CD4-positive, CD25-positive, alpha-beta regulatory T cell (primary cell): ENCODE measurements at regions not wholly inside any gene's neighbourhood (a gene's known extent, or its start where the extent isn't known, plus 50 kb on each side); places are given as distances from the start of the nearest gene placed in this dataset.

Experiments used
- ATAC-seq, 2 donors: fragments of 150-1000 bp; cut with Tn5 transposase; one replicate each; pipeline ENCODE4 v1.10.0; 2021; ENCODE audit warnings: low read depth in 2 of 2, moderate number of reproducible peaks in 2 of 2, moderate library complexity in 1 of 2
- DNase-seq, 3 donors: peaks; one replicate each; pipeline versions ENCODE4 v3.0.0 to v3.0.0-alpha.2; 2012 to 2022; ENCODE audit warnings: mixed read lengths in 1 of 3
- H3K27ac ChIP-seq: one replicate; pipeline ENCODE4 v1.7.0; 2013; ENCODE audit warnings: mild to moderate bottlenecking, low read length; ENCODE audit not compliant: insufficient read depth, poor library complexity, severe bottlenecking
- H3K27me3 ChIP-seq: one replicate; pipeline ENCODE4 v1.7.0; 2013; ENCODE audit warnings: low read length; ENCODE audit not compliant: control insufficient read depth, insufficient read depth
- H3K36me3 ChIP-seq: one replicate; pipeline ENCODE4 v1.7.0; 2013; ENCODE audit warnings: mild to moderate bottlenecking, low read length, moderate library complexity; ENCODE audit not compliant: control insufficient read depth, insufficient read depth
- H3K4me1 ChIP-seq: 2 replicates; pipeline ENCODE4 v1.7.0; 2013; ENCODE audit warnings: mild to moderate bottlenecking, low read length; ENCODE audit not compliant: insufficient read depth, control insufficient read depth, poor library complexity, severe bottlenecking
- H3K4me3 ChIP-seq: one replicate; pipeline ENCODE4 v1.7.0; 2013; ENCODE audit warnings: low read depth, mild to moderate bottlenecking, low read length, moderate library complexity
- H3K9me3 ChIP-seq, 2 experiments: 1 replicate in 1 of 2; 2 replicates in 1 of 2; pipeline ENCODE4 v1.7.0; 2013; ENCODE audit warnings: low read length in 2 of 2, mild to moderate bottlenecking in 1 of 2, moderate library complexity in 1 of 2; ENCODE audit not compliant: control insufficient read depth in 2 of 2
- H3K27ac Mint-ChIP-seq, 3 donors: one replicate each; pipeline ENCODE4 v1.8.0; 2020 to 2022; ENCODE audit warnings: mild to moderate bottlenecking in 3 of 3, mixed read lengths in 3 of 3, moderate library complexity in 2 of 3
- H3K27me3 Mint-ChIP-seq: one replicate; pipeline ENCODE4 v1.8.0; 2022; ENCODE audit warnings: mild to moderate bottlenecking, mixed read lengths
- H3K36me3 Mint-ChIP-seq: one replicate; pipeline ENCODE4 v1.8.0; 2020; ENCODE audit warnings: mixed read lengths
- H3K4me1 Mint-ChIP-seq, 4 donors: one replicate each; pipeline ENCODE4 v1.8.0; 2020 to 2022; ENCODE audit warnings: mixed read lengths in 4 of 4, mild to moderate bottlenecking in 1 of 4
- H3K4me3 Mint-ChIP-seq, 4 donors: one replicate each; pipeline ENCODE4 v1.8.0; 2020 to 2022; ENCODE audit warnings: mild to moderate bottlenecking in 4 of 4, mixed read lengths in 4 of 4, moderate library complexity in 3 of 4
- H3K9me3 Mint-ChIP-seq, 7 donors: one replicate each; pipeline ENCODE4 v1.8.0; 2020 to 2022; ENCODE audit warnings: mixed read lengths in 7 of 7, mild to moderate bottlenecking in 3 of 7, moderate library complexity in 2 of 7

DNA sequence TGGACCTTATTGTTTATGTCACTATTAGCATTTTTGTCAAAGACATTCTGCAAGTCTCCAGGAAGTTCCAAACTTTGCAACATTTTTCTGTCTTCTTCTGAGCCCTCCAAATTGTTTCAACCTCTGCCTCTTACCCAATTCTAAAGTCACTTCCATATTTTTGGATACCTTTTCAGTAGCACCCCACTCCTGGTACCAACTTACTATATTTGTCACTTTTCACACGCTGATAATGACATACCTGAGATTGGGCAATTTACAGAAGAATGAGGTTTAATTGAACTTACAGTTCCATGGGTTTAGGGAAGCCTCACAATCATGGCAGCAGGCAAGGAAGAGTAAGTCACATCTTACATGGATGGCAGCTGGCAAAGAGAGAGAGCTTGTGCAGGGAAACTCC lies 1206.5 kb upstream of the EPHA6 start:
- Mint-ChIP-seq H3K4me1 (no peaks in the 10 kb centered on the region), H3K27ac (no peak overlapping the region), H3K27me3 (no peaks in the 10 kb centered on the region), H3K36me3 (no peaks in the 10 kb centered on the region), H3K9me3 (peaks cover 0 to 37% (median 7%) of the 10 kb centered on the region in 7 donors), H3K4me3 (no peak overlapping the region)
- no peak overlapping the region for H3K4me3 ChIP-seq
- H3K27ac ChIP-seq: no peak overlapping the region
- ATAC-seq (no peak), DNase-seq (no peak)
- no peaks in the 10 kb centered on the region for H3K27me3 ChIP-seq
- no peaks in the 10 kb centered on the region for H3K36me3 ChIP-seq
- no peaks in the 10 kb centered on the region for H3K4me1 ChIP-seq
- peaks cover 0 to 26% of the 10 kb centered on the region in 2 experiments for H3K9me3 ChIP-seq

DNA sequence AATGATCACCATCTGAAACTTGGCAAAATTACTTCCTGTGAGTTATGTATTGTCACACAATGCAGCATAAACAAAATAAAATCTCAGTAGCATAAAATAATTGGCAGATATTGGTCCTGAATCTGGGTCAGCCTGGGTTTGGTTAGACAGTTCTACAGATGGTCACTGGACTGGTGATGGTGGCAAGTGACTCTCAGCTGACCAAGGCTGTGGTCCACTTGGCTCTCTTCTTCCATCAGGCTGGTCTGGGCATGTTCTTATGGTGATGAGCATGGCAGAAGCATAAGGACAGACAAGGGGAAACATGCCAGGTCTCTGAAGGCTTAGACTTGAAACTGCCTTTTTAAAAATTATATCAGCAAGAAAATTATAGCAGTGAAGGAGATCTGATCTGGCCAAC lies 1205.0 kb upstream of the EPHA6 start:
- Mint-ChIP-seq H3K4me1 (no peaks in the 10 kb centered on the region), H3K27me3 (no peaks in the 10 kb centered on the region), H3K36me3 (no peaks in the 10 kb centered on the region), H3K9me3 (peaks cover 0 to 30% (median 7%) of the 10 kb centered on the region in 7 donors), H3K27ac (no peak overlapping the region), H3K4me3 (peak overlapping the region in 1 of 4 donors; percentile 76)
- H3K36me3 ChIP-seq: no peaks in the 10 kb centered on the region
- H3K4me1 ChIP-seq: no peaks in the 10 kb centered on the region
- peaks cover 2 to 25% of the 10 kb centered on the region in 2 experiments for H3K9me3 ChIP-seq
- ATAC-seq (no peak), DNase-seq (no peak)
- H3K27ac ChIP-seq: no peak overlapping the region
- no peaks in the 10 kb centered on the region for H3K27me3 ChIP-seq
- no peak overlapping the region for H3K4me3 ChIP-seq

GRCh38 chr3:95612611-95613010 lies 1201.8 kb upstream of the EPHA6 start:
- H3K27me3 Mint-ChIP-seq: no peaks in the 10 kb centered on the region
- peaks cover 0 to 18% (median 4%) of the 10 kb centered on the region in 7 donors for H3K9me3 Mint-ChIP-seq
- no peaks in the 10 kb centered on the region for H3K4me1 Mint-ChIP-seq
- no peak for ATAC-seq
- no peaks in the 10 kb centered on the region for H3K4me1 ChIP-seq
- H3K4me3 Mint-ChIP-seq: no peak overlapping the region
- peaks cover 3 to 12% of the 10 kb centered on the region in 2 experiments for H3K9me3 ChIP-seq
- H3K4me3 ChIP-seq: no peak overlapping the region
- no peaks in the 10 kb centered on the region for H3K36me3 Mint-ChIP-seq
- H3K27me3 ChIP-seq: no peaks in the 10 kb centered on the region
- H3K27ac Mint-ChIP-seq: no peak overlapping the region
- DNase-seq: no peak
- H3K27ac ChIP-seq: no peak overlapping the region
- no peaks in the 10 kb centered on the region for H3K36me3 ChIP-seq

- Mint-ChIP-seq H3K36me3 (no peaks in the 10 kb centered on the region), H3K4me1 (no peaks in the 10 kb centered on the region), H3K9me3 (peaks cover 0 to 14% (median 5%) of the 10 kb centered on the region in 7 donors), H3K27ac (no peak overlapping the region), H3K4me3 (no peak overlapping the region), H3K27me3 (no peaks in the 10 kb centered on the region)
- H3K4me3 ChIP-seq: no peak overlapping the region
- H3K36me3 ChIP-seq: no peaks in the 10 kb centered on the region
- ATAC-seq (no peak), DNase-seq (no peak)
- H3K27ac ChIP-seq: no peak overlapping the region
- H3K9me3 ChIP-seq: peaks cover 0 to 3% of the 10 kb centered on the region in 2 experiments
- H3K4me1 ChIP-seq: no peaks in the 10 kb centered on the region
- no peaks in the 10 kb centered on the region for H3K27me3 ChIP-seq
Measured at GRCh38 chr3:95613993-95614392, 1200.4 kb upstream of the EPHA6 start.

DNA sequence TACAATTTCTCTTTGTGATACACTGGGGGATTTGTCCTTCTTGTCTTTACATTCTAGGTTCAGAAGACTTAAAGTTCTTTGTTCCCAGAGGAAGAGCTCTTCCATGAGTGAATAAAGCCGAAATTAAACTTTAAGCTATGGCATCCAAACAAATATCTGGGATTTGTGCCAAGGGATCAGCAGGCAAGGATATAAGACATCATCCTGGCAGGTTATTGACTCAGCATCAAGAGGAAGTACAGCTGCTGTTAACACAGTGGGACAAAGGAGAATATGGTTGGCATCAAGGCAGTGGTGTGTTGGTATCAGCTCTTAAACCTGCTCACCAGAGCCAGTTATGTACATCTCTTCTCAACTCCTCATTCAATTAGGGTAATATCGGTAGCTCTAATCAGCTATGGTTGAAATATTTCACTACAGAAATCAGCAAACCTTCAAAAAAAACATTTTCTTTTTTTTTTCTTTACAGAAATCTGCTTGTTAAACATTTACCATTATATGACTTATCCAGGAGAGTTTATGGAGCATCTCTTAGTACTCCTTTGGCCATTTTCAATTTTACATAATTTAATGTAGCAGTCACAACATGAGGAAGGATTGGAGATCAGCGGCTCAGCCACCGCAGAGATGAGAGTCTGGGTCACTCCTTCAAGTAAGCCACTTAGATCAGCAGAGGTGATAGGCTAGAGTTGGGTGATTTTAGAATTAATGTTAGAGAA lies 1198.6 kb upstream of the EPHA6 start:
- no peak overlapping the region for H3K4me3 ChIP-seq
- no peaks in the 10 kb centered on the region for H3K36me3 Mint-ChIP-seq
- no peaks in the 10 kb centered on the region for H3K4me1 ChIP-seq
- H3K9me3 Mint-ChIP-seq: peaks cover 0 to 9% (median 4%) of the 10 kb centered on the region in 7 donors
- DNase-seq (no peak), ATAC-seq (no peak)
- H3K27me3 ChIP-seq: no peaks in the 10 kb centered on the region
- no peak overlapping the region for H3K27ac ChIP-seq
- H3K4me1 Mint-ChIP-seq: no peaks in the 10 kb centered on the region
- no peak overlapping the region for H3K4me3 Mint-ChIP-seq
- no peak overlapping the region for H3K27ac Mint-ChIP-seq
- H3K27me3 Mint-ChIP-seq: no peaks in the 10 kb centered on the region
- no peaks in the 10 kb centered on the region for H3K36me3 ChIP-seq
- H3K9me3 ChIP-seq: peaks cover 0 to 3% of the 10 kb centered on the region in 2 experiments

- Mint-ChIP-seq H3K36me3 (no peaks in the 10 kb centered on the region), H3K27ac (no peak overlapping the region), H3K4me1 (no peaks in the 10 kb centered on the region), H3K4me3 (no peak overlapping the region), H3K9me3 (peaks cover 0 to 15% (median 2%) of the 10 kb centered on the region in 7 donors), H3K27me3 (no peaks in the 10 kb centered on the region)
- Histone ChIP-seq H3K4me1 (no peaks in the 10 kb centered on the region), H3K4me3 (no peak overlapping the region), H3K9me3 (no peaks in the 10 kb centered on the region), H3K36me3 (no peaks in the 10 kb centered on the region), H3K27me3 (no peaks in the 10 kb centered on the region), H3K27ac (no peak overlapping the region)
- no peak for DNase-seq
- ATAC-seq: no peak
Measured at GRCh38 chr3:95626107-95626506, 1188.3 kb upstream of the EPHA6 start.

GRCh38 chr3:95627293-95627692 lies 1187.1 kb upstream of the EPHA6 start:
- no peak overlapping the region for H3K27ac ChIP-seq
- no peaks in the 10 kb centered on the region for H3K36me3 Mint-ChIP-seq
- no peaks in the 10 kb centered on the region for H3K27me3 ChIP-seq
- no peaks in the 10 kb centered on the region for H3K9me3 ChIP-seq
- H3K4me3 Mint-ChIP-seq: no peak overlapping the region
- peaks cover 0 to 11% (median 2%) of the 10 kb centered on the region in 7 donors for H3K9me3 Mint-ChIP-seq
- H3K27ac Mint-ChIP-seq: no peak overlapping the region
- ATAC-seq (no peak), DNase-seq (no peak)
- H3K36me3 ChIP-seq: no peaks in the 10 kb centered on the region
- H3K4me1 Mint-ChIP-seq: no peaks in the 10 kb centered on the region
- no peak overlapping the region for H3K4me3 ChIP-seq
- no peaks in the 10 kb centered on the region for H3K27me3 Mint-ChIP-seq
- H3K4me1 ChIP-seq: no peaks in the 10 kb centered on the region

DNA sequence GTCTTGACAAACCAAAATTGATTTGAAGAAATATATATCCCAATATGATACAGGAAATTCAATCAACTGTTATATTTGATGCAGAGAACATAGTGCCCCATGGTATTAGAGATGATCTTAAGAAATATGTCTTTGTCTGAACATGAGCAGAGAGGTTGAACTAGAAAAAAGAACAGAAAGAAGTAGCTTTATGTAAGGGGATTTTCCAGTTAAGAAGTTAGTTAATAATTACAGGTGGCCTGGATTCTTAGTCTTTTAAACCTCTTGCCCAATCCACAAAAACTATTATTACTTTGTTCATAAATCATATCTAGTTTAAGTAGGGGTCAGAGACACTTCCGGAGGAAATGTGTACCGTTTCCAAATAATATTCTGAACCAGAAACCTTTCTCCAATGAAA lies 1186.7 kb upstream of the EPHA6 start:
- Histone ChIP-seq H3K27ac (no peak overlapping the region), H3K27me3 (no peaks in the 10 kb centered on the region), H3K4me1 (no peaks in the 10 kb centered on the region), H3K4me3 (no peak overlapping the region), H3K9me3 (no peaks in the 10 kb centered on the region), H3K36me3 (no peaks in the 10 kb centered on the region)
- DNase-seq (no peak), ATAC-seq (no peak)
- Mint-ChIP-seq H3K36me3 (no peaks in the 10 kb centered on the region), H3K4me3 (no peak overlapping the region), H3K27ac (no peak overlapping the region), H3K9me3 (peaks cover 0 to 11% (median 2%) of the 10 kb centered on the region in 7 donors), H3K4me1 (no peaks in the 10 kb centered on the region), H3K27me3 (no peaks in the 10 kb centered on the region)
